ENCODE measurements at regions not wholly inside any gene's neighbourhood (a gene's known extent, or its start where the extent isn't known, plus 50 kb on each side); places are given as distances from the start of the nearest gene placed in this dataset.

DNA sequence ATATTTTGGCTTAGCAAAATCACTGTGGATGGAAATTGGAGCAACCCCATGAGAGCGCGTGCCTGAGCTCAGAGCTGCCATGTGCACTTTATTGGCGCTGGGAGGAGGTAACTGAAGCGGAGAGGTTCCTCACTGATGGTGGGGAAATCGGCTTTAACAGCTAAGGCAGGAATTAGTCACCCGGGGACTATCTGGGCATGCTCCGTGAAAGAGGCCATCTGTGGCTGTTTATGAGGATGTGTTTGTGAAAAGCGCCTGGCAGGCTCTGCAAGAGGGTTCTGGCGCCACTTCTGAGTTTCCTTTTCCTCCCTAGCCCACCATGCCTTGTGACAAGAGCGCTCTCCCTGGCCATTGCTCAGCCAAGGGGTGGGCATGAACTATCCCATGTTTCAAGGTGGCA is 815.6 kb downstream of the UQCRFS1 start:
- TF ChIP-seq, protein P1, sequence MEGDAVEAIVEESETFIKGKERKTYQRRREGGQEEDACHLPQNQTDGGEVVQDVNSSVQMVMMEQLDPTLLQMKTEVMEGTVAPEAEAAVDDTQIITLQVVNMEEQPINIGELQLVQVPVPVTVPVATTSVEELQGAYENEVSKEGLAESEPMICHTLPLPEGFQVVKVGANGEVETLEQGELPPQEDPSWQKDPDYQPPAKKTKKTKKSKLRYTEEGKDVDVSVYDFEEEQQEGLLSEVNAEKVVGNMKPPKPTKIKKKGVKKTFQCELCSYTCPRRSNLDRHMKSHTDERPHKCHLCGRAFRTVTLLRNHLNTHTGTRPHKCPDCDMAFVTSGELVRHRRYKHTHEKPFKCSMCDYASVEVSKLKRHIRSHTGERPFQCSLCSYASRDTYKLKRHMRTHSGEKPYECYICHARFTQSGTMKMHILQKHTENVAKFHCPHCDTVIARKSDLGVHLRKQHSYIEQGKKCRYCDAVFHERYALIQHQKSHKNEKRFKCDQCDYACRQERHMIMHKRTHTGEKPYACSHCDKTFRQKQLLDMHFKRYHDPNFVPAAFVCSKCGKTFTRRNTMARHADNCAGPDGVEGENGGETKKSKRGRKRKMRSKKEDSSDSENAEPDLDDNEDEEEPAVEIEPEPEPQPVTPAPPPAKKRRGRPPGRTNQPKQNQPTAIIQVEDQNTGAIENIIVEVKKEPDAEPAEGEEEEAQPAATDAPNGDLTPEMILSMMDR (IDR thresholded peaks at IDR 0.05; ENCODE audit: low read depth, low read length): no peak
- no peak for DNase-seq (ENCODE audit: extremely low read depth, low read depth)

DNA sequence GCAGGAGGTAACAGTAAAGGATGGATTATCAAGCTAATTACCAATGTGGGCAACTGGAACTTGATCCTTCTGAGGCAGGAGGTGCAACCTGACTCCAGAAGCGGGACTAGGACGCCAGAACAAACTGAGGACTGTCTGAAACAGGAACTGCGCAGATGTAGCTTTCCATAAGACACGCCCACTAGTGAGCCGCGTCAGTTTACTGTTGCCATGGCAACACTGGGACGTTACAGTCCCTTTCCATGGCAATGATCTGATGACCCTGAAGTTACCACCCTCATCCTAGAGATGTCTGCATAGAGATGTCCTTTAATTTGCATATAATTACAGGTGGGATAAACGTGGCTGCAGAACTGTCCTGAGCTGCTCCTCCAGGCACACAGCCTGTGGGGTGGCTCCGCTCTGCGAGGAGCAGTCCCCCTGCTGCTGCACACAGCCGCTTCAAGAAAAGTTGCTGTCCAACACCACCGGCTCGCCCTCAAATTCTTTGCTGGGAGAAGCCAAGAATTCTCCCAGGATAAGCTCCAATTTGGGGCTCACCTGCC is 816.6 kb downstream of the UQCRFS1 start:
- DNase-seq (ENCODE audit: extremely low read depth, low read depth): no peak
- TF ChIP-seq, protein P1 (IDR thresholded peaks at IDR 0.05; ENCODE audit: low read depth, low read length): no peak

DNA sequence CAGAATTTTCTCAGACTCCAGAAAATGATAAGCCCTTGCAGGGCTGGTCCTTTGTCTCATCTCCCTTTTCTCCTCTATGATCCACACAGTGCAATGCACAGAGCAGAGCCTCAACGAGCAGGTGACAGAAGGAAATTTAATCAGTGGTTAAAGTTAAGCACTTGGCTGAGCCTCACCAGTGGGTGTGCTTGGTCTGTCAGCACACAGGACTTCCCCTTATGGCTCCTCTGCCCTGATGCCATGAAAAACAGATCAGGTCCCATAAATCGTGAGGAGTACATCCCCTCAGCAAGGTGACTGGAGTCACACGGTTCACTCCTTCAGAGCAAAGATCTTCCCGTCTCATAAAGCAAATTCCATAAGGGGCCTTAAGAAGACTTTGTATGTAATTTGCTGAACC is 818.2 kb downstream of the UQCRFS1 start:
- no peak for DNase-seq (ENCODE audit: extremely low read depth, low read depth)

DNA sequence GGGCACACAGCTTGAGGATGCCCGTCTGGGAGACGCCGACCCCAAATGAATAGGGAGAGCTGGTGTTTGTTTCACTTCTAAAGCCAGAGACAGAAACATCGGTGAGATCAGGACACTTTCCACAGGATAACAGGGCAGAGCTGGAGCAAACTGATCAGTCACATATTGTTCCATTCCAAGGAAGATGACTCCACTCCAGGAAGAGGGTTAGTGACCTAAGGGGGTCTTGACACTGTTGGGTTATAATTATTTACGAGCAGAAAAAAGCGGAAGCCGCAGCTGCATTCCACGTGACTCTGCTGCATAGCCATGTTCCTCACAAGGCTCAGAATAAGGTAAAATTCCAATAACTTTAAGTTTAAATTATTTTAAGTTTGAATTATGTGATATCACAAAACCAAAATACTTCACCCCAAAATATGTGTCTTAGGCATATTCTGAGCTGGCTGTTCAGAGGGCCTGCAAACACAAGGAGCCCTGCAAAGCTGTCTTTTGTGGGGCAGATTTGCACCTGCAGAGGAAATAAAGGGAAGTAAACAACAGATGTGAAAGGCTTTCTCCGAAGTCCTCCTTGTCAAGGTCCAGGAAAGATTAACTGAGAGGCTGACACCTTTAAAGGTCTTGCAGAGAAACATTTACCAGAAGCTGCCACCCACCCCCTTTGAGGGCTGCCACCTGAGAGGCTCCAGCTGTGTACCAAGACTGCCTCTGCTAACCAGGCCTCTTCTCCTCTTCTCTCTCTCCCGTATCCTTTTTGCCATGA is 819.2 kb downstream of the UQCRFS1 start:
- TF ChIP-seq, protein P1 (IDR thresholded peaks at IDR 0.05; ENCODE audit: low read depth, low read length): no peak
- no peak for DNase-seq (ENCODE audit: extremely low read depth, low read depth)

More for the DNA sequence above, 818.2 kb downstream of the UQCRFS1 start:
- TF ChIP-seq, protein P1 (IDR thresholded peaks at IDR 0.05; ENCODE audit: low read depth, low read length): no peak

DNA sequence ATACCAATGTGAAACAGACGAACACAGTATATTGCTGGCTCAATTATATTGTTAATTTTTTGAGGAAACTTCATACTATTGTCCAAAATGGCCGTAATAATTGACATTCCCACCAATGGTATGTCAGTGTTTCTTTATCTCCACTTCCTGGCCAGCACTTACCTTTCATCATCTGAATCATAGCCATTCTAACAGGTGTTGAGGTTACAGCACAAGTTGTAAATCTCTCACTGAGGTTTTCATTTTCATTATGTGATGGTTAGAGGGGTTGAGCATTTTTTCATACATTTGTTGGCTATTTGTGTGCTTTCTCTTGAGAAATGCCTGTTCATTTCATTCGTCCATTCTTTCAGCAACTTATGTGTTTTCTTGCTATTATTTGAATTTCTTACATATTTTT is 824.0 kb downstream of the UQCRFS1 start:
- TF ChIP-seq, protein P1 (IDR thresholded peaks at IDR 0.05; ENCODE audit: low read depth, low read length): no peak
- no peak for DNase-seq (ENCODE audit: extremely low read depth, low read depth)

DNA sequence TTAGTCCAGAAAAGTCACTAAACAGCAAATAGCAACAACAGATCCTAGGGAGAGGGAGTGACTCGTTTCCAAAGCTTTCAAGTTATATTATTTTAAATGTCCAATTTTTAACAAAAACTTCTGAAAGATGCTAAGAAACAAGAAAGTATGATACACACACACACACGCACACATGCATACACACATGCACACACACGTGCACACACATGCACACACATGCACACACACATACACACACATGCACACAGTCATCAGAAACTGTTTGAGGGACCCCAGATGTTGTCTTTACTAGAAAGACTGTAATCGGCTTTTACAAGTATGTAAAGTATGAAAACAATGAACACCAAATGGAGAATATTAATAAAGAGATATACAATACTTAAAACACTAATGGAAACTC is 825.4 kb downstream of the UQCRFS1 start:
- no peak for DNase-seq (ENCODE audit: extremely low read depth, low read depth)
- TF ChIP-seq, protein P1 (IDR thresholded peaks at IDR 0.05; ENCODE audit: low read depth, low read length): no peak

DNA sequence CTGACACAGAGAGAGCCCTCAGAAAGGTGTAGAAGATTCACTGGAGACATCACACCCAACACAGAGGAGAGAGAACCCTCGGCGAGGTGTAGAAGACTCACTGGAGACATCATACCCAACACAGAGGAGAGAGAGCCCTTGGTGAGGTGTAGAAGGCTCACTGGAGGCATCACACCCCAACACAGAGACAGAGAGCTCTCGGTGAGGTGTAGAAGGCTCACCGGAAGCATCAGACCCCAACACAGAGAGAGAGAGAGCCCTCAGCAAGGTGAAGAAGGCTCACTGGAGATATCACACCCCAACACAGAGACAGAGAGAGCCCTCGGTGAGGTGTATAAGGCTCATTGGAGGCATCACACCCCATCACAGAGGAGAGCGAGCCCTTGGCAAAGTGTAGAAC is 826.5 kb downstream of the UQCRFS1 start:
- DNase-seq (ENCODE audit: extremely low read depth, low read depth): no peak
- TF ChIP-seq, protein P1 (IDR thresholded peaks at IDR 0.05; ENCODE audit: low read depth, low read length): no peak

Data from AG09319 (cell line).